ENCODE measurements at regions not wholly inside any gene's neighbourhood (a gene's known extent, or its start where the extent isn't known, plus 50 kb on each side); places are given as distances from the start of the nearest gene placed in this dataset.

DNA sequence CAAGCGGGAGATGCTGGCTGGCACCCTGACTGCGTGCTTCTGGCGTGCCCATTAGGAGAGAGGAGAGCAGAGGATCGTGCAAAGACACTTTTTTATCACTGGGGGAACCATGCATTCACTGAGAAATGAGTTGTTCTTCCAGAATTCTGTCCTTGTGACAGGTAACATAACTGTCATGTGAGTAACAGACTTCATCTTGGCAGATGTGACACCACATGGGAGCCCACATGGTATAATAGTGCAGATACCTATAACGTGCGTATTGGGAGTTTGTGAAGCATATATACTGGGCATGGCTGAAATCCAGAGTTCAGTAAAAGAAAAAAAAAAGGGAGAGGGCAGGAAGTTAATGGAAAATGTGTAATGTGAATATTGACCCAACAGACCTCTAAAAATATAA, 159.6 kb upstream of the BACE2 start:
- H3K36me3 ChIP-seq, result no peaks in the 10 kb centered on the region
- no peaks in the 10 kb centered on the region for H3K27me3 ChIP-seq
- no peak overlapping the region for H3K4me2 ChIP-seq
- H4K20me1 ChIP-seq, result no peaks in the 10 kb centered on the region
- H3K4me1 ChIP-seq, result no peaks in the 10 kb centered on the region
- no peak overlapping the region for H3K27ac ChIP-seq
- H3K9ac ChIP-seq, result no peak overlapping the region
- no peak overlapping the region for H3K4me3 ChIP-seq
- H3K9me3 ChIP-seq (replicated peaks in 1 of 11), result no peaks in the 10 kb centered on the region; a peak in 1 of 22 replicates
- TF ChIP-seq Cebpa-rat (IDR thresholded peaks at IDR 0.05), result no peak

- Histone ChIP-seq H3K4me1 (no peaks in the 10 kb centered on the region), H3K27ac (no peak overlapping the region), H3K9ac (no peak overlapping the region), H3K36me3 (no peaks in the 10 kb centered on the region), H3K4me2 (no peak overlapping the region), H3K27me3 (no peaks in the 10 kb centered on the region), H3K4me3 (no peak overlapping the region), H4K20me1 (no peaks in the 10 kb centered on the region), H3K9me3 (replicated peaks in 1 of 11) (no peaks in the 10 kb centered on the region)
- no peak for TF ChIP-seq Cebpa-rat (IDR thresholded peaks at IDR 0.05)
Measured at GRCh38 chr21:41008974-41009373, 159.0 kb upstream of the BACE2 start.

DNA sequence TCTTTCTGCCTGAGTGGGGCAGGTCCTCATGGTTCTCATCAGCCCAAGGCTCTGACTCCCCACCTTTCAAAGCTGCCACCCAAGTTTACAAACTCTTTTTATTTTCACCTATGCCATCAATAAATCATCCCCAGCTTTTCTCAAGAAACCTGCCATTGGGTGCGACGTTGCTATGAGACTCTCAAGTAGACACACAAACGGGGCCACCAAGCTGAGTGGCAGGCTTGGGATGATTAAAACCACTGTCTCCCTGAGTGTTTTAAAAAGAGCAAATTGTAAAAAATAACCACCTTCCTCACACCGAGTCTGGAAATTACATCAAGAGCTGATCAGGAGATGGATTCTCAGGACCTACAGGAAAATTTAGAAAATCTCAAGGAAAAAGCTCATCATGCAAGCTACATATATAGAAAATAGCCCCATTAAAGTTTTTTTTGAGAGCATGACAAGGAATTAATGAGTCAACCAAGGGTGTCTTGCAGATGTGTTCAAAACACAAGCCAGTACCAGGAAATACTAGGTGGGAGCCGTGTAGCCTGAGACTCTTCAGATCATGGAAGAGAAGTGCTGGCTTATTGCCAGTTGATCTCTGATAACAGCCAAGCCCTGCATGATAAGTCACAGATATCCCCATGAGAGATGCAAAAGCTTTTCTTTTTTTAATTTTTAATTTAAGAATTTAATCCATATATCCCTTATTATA, 158.4 kb upstream of the BACE2 start:
- Histone ChIP-seq H3K4me3 (no peak overlapping the region), H3K4me1 (no peaks in the 10 kb centered on the region), H3K4me2 (no peak overlapping the region), H3K27me3 (no peaks in the 10 kb centered on the region), H4K20me1 (no peaks in the 10 kb centered on the region), H3K27ac (no peak overlapping the region), H3K9me3 (replicated peaks in 1 of 11) (no peaks in the 10 kb centered on the region), H3K36me3 (no peaks in the 10 kb centered on the region), H3K9ac (no peak overlapping the region)
- no peak for TF ChIP-seq Cebpa-rat (IDR thresholded peaks at IDR 0.05)

DNA sequence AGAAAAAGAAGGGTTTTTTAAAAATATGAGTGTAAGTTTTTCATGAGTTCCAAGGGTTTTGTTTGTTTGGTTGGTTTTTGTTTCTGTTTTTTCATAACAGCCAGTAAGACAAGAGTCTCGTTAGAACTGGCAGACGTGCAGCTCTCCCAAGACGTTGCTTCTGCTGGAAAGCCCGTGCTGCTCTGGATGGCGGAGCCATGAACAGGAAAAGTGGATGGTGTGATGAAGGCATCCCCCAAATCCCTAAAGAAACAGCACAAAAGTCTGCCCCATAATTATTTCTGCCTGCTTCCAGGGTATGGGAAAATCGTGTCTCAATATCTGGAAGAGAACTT, 157.9 kb upstream of the BACE2 start:
- Histone ChIP-seq H3K4me1 (no peaks in the 10 kb centered on the region), H3K9ac (no peak overlapping the region), H3K4me3 (no peak overlapping the region), H4K20me1 (no peaks in the 10 kb centered on the region), H3K36me3 (no peaks in the 10 kb centered on the region), H3K9me3 (replicated peaks in 1 of 11) (no peaks in the 10 kb centered on the region), H3K4me2 (no peak overlapping the region), H3K27ac (no peak overlapping the region), H3K27me3 (no peaks in the 10 kb centered on the region)
- no peak for TF ChIP-seq Cebpa-rat (IDR thresholded peaks at IDR 0.05)

DNA sequence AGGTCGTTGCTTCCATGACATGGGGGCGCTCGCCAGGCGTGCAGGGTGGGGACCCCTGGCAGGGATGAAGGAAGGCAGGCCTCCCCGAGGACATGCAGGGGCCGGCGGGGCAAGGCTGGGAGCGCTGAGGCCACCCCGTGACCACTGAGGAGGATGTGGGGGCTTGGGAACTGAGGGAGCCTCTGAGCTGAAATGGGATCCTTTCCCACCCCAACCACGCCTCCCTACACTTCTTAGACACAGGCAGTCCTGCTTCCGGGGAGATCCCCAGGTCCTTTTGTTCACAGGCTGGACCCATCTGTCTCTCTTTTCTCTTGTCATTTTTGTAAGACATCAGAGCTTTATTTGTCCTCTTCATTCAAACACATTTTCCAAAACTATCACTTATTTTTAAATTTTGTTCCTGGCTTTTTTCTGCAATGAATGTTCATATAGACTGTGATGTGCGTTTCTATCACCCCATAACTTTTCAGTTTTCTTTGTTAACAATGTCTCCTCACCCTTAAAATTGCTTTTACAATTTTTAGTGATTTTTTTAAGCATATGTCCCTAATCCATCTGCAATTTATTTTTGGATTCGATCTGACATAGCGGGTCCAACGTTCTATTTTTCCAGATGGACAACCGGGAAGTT, 156.7 kb upstream of the BACE2 start:
- H3K4me2 ChIP-seq, result no peak overlapping the region

GRCh38 chr21:41011951-41012366, 156.0 kb upstream of the BACE2 start:
- no peak overlapping the region for H3K9ac ChIP-seq
- no peak overlapping the region for H3K27ac ChIP-seq
- H3K4me3 ChIP-seq, result no peak overlapping the region
- H3K36me3 ChIP-seq, result no peaks in the 10 kb centered on the region
- no peaks in the 10 kb centered on the region for H4K20me1 ChIP-seq
- no peaks in the 10 kb centered on the region for H3K4me1 ChIP-seq
- no peak overlapping the region for H3K4me2 ChIP-seq
- no peaks in the 10 kb centered on the region for H3K27me3 ChIP-seq
- H3K9me3 ChIP-seq (replicated peaks in 1 of 11), result no peaks in the 10 kb centered on the region
- TF ChIP-seq Cebpa-rat (IDR thresholded peaks at IDR 0.05), result no peak

More for the DNA sequence above, 156.7 kb upstream of the BACE2 start:
- Histone ChIP-seq H3K36me3 (no peaks in the 10 kb centered on the region), H3K4me3 (no peak overlapping the region), H3K4me1 (no peaks in the 10 kb centered on the region), H3K9ac (no peak overlapping the region), H3K27ac (no peak overlapping the region), H4K20me1 (no peaks in the 10 kb centered on the region), H3K27me3 (no peaks in the 10 kb centered on the region), H3K9me3 (replicated peaks in 1 of 11) (no peaks in the 10 kb centered on the region)
- TF ChIP-seq Cebpa-rat (IDR thresholded peaks at IDR 0.05), result no peak

- TF ChIP-seq Cebpa-rat (IDR thresholded peaks at IDR 0.05), result no peak
- Histone ChIP-seq H3K4me3 (no peak overlapping the region), H3K4me1 (no peaks in the 10 kb centered on the region), H3K9ac (no peak overlapping the region), H4K20me1 (no peaks in the 10 kb centered on the region), H3K4me2 (no peak overlapping the region), H3K27me3 (no peaks in the 10 kb centered on the region), H3K9me3 (replicated peaks in 1 of 11) (no peaks in the 10 kb centered on the region), H3K27ac (no peak overlapping the region), H3K36me3 (no peaks in the 10 kb centered on the region)
Measured at GRCh38 chr21:41012425-41012824, 155.5 kb upstream of the BACE2 start.

DNA sequence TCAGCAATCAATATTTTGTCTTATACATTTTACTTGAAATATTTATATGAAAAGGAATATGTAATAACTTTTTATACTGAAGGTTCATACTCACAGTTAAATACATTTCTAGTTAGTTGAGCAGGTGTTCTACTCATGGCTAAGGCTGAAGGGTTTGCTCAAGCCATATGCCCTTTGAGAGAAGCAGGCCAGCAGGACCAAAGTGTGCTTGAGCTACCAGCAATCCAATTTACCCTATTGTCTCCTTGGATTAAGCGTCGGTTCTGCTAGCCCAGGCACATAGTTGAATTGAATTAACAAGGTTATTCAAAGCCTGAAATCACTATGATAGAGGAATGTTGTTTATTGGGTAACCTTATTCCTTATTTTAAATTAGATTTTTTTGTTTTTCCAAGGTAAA, 151.5 kb upstream of the BACE2 start:
- Histone ChIP-seq H3K27me3 (no peaks in the 10 kb centered on the region), H3K4me2 (no peak overlapping the region), H3K36me3 (no peaks in the 10 kb centered on the region), H3K4me3 (no peak overlapping the region), H4K20me1 (no peaks in the 10 kb centered on the region), H3K27ac (no peak overlapping the region), H3K4me1 (no peaks in the 10 kb centered on the region), H3K9me3 (replicated peaks in 1 of 11) (no peaks in the 10 kb centered on the region), H3K9ac (no peak overlapping the region)
- TF ChIP-seq Cebpa-rat (IDR thresholded peaks at IDR 0.05), result no peak

DNA sequence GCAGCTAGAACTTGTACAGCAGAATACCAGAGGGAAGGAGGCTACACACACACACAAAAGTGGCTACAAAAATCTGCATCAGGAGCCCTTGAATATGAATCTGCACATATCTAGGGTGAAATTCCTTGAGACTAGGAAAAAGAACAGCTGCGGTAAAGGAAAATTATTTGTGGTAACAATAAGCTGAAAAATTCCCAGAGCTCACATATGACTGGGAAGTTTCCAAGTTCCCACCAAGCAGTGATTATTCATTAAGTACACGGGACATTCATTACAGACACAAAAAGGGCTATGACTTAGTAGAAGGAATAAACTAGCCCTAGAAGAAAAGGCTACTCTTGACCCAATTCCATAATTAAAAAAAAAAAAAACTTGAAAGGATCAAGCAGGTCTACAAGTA, 149.5 kb upstream of the BACE2 start:
- Histone ChIP-seq H3K27me3 (no peaks in the 10 kb centered on the region), H3K36me3 (no peaks in the 10 kb centered on the region), H4K20me1 (no peaks in the 10 kb centered on the region), H3K27ac (no peak overlapping the region), H3K9me3 (replicated peaks in 1 of 11) (no peaks in the 10 kb centered on the region), H3K9ac (no peak overlapping the region), H3K4me3 (no peak overlapping the region), H3K4me2 (no peak overlapping the region), H3K4me1 (no peaks in the 10 kb centered on the region)
- TF ChIP-seq Cebpa-rat (IDR thresholded peaks at IDR 0.05), result no peak

DNA sequence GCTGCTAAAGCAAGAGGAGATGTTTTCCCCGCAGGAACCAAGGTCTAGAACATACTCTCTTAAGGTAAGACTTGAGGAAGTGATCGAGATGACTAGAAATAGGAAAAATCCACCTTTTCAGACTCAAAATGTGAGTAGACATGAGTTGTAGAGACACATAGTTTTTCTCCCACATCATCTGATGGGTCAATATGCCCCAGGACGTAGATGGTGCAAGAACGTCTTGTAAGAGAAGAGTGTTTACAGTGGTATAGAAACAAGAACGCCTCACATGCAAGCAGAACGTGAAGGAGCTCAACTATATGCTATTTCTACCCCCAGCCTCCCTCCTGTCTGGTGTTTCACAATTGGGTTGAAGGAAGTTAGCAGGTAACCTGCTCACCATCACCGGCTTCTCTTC, 144.0 kb upstream of the BACE2 start:
- peaks cover 0 to 13% (median 0%) of the 10 kb centered on the region in 11 experiments; a peak in 4 of 22 replicates for H3K9me3 ChIP-seq (replicated peaks in 1 of 11)
- H3K27ac ChIP-seq, result no peak overlapping the region
- H3K36me3 ChIP-seq, result no peaks in the 10 kb centered on the region
- H4K20me1 ChIP-seq, result no peaks in the 10 kb centered on the region
- no peaks in the 10 kb centered on the region for H3K27me3 ChIP-seq
- no peak for TF ChIP-seq Cebpa-rat (IDR thresholded peaks at IDR 0.05)
- H3K4me3 ChIP-seq, result no peak overlapping the region
- no peak overlapping the region for H3K4me2 ChIP-seq
- H3K4me1 ChIP-seq, result peaks cover 0 to 8% (median 0%) of the 10 kb centered on the region in 10 experiments; a peak in 5 of 20 replicates
- no peak overlapping the region for H3K9ac ChIP-seq
